HCT116 (cell line): ENCODE measurements at regions not wholly inside any gene's neighbourhood (a gene's known extent, or its start where the extent isn't known, plus 50 kb on each side); places are given as distances from the start of the nearest gene placed in this dataset.

ENCODE experiments used
- ATAC-seq: fragments of 200-7000 bp; cut with Tn5 transposase; 2 replicates; pipeline ENCODE4 v1.9.1; 2020; ENCODE audit warnings: mild to moderate bottlenecking, moderate library complexity
- BruUV-seq: library from RNA; stranded (reverse); fragments of 400-500 nt; replicated peaks from 2 replicates; lab custom pipeline; 2021; lab: Mats Ljungman, UMichigan
- CTCF ChIA-PET: fragments of 300-600 bp; sonication (Branson Sonifier 250); formaldehyde crosslinking; loops from one replicate; lab custom pipeline; 2021; ENCODE audit warnings: antibody characterized with exemption; lab: Charles Lee
- POLR2A ChIA-PET: fragments of 300-600, 350-600 bp; sonication (Branson Sonifier 250); formaldehyde crosslinking; loops from one replicate; lab custom pipeline; 2021; ENCODE audit warnings: antibody characterized with exemption; lab: Charles Lee
- RAD21 ChIA-PET, 2 experiments: fragments of 300-600 bp; sonication (Branson Sonifier 250); formaldehyde crosslinking; loops; one replicate each; lab custom pipeline; 2023; ENCODE audit warnings: low total read pairs in 2 of 2; ENCODE audit not compliant: uncharacterized antibody in 2 of 2, unreplicated experiment in 2 of 2, low non-redundant PET in 1 of 2; lab: Charles Lee
- DNase-seq: peaks from one replicate; pipeline ENCODE4 v3.0.0-alpha.2; 2010; ENCODE audit warnings: low read depth, low spot score
- H2AFZ ChIP-seq: fragments of 200-600 bp; shearing (Covaris generic), sonication (generic); 2 replicates; pipeline ENCODE4 v1.6.1; 2017; ENCODE audit warnings: low read depth, mixed run types, mixed read lengths, antibody characterized with exemption, low read length; ENCODE audit not compliant: poor library complexity, severe bottlenecking
- H3K27ac ChIP-seq: 2 replicates; pipeline ENCODE4 v1.5.1; 2012; ENCODE audit warnings: low read depth, low read length
- H3K27me3 ChIP-seq: fragments of 200-600 bp; sonication (generic); 2 replicates; pipeline ENCODE4 v1.6.1; 2016; ENCODE audit warnings: mixed run types, low read length, mixed read lengths; ENCODE audit not compliant: insufficient read depth
- H3K36me3 ChIP-seq, 2 experiments: fragments of 200-500 bp in 1 of 2; fragments of 200-600 bp in 1 of 2; sonication (Bioruptor generic) in 1 of 2; sonication (generic) in 1 of 2; 2 replicates each; pipeline versions ENCODE4 v1.5.1 to v1.6.1; 2014 to 2016; ENCODE audit warnings: low read length in 2 of 2, inconsistent platforms in 1 of 2, mixed read lengths in 1 of 2, mixed run types in 1 of 2; ENCODE audit not compliant: insufficient read depth in 2 of 2, control insufficient read depth in 1 of 2
- H3K4me1 ChIP-seq, 2 experiments: fragments of 200-600 bp in 1 of 2; sonication (generic) in 1 of 2; 2 replicates each; pipeline versions ENCODE4 v1.5.1 to v1.6.1; 2012 to 2017; ENCODE audit warnings: low read length in 2 of 2, inconsistent platforms in 1 of 2, mild to moderate bottlenecking in 1 of 2, mixed read lengths in 1 of 2, mixed run types in 1 of 2, moderate library complexity in 1 of 2; ENCODE audit not compliant: insufficient read depth in 2 of 2, control insufficient read depth in 1 of 2
- H3K4me2 ChIP-seq: fragments of 200-600 bp; sonication (generic); 2 replicates; pipeline ENCODE4 v1.6.1; 2017; ENCODE audit warnings: mixed run types, low read length, mixed read lengths
- H3K4me3 ChIP-seq, 2 experiments: fragments of 200-600 bp in 1 of 2; sonication (generic) in 1 of 2; replicated peaks in 1 of 2; 2 replicates each; pipeline ENCODE4 v1.5.1; 2011 to 2016; ENCODE audit warnings: low read length in 2 of 2, control low read depth in 1 of 2, low read depth in 1 of 2, mild to moderate bottlenecking in 1 of 2, mixed read lengths in 1 of 2, mixed run types in 1 of 2
- H3K79me2 ChIP-seq: fragments of 200-600 bp; sonication (generic); 2 replicates; pipeline ENCODE4 v1.6.1; 2017; ENCODE audit warnings: mild to moderate bottlenecking, mixed run types, low read length, moderate library complexity, mixed read lengths; ENCODE audit not compliant: insufficient read depth
- H3K9ac ChIP-seq: fragments of 200-600 bp; sonication (generic); 2 replicates; pipeline ENCODE4 v1.6.1; 2016; ENCODE audit warnings: low read length, mixed read lengths
- H3K9me2 ChIP-seq: fragments of 200-600 bp; sonication (generic), shearing (Covaris generic); 2 replicates; pipeline ENCODE4 v1.6.1; 2017; ENCODE audit warnings: mixed run types, mild to moderate bottlenecking, moderate library complexity; ENCODE audit not compliant: insufficient read depth
- H3K9me3 ChIP-seq, 2 experiments: fragments of 200-500 bp in 1 of 2; fragments of 200-600 bp in 1 of 2; sonication (Bioruptor generic) in 1 of 2; sonication (generic) in 1 of 2; 2 replicates each; pipeline ENCODE4 v1.6.1; 2014 to 2017; ENCODE audit warnings: low read length in 2 of 2, mixed read lengths in 2 of 2, inconsistent platforms in 1 of 2, low read depth in 1 of 2, mild to moderate bottlenecking in 1 of 2, mixed run types in 1 of 2, moderate library complexity in 1 of 2; ENCODE audit not compliant: control insufficient read depth in 1 of 2, insufficient read depth in 1 of 2
- H4K20me1 ChIP-seq: fragments of 200-600 bp; sonication (generic), shearing (Covaris generic); 2 replicates; pipeline ENCODE4 v1.6.1; 2017; ENCODE audit warnings: mixed run types, mild to moderate bottlenecking, moderate library complexity; ENCODE audit not compliant: insufficient read depth
- CBX3 ChIP-seq: IDR thresholded peaks from 2 replicates; pipeline ENCODE4 v1.6.1; 2012; ENCODE audit warnings: low read depth
- CTCF ChIP-seq, 3 experiments: fragments of 200-600 bp in 1 of 3; sonication (generic) in 1 of 3; IDR thresholded peaks in 2 of 3; conservative IDR thresholded peaks in 1 of 3; 2 replicates each; pipeline ENCODE4 v1.5.1; 2012 to 2017; ENCODE audit warnings: low read depth in 2 of 3, low read length in 2 of 3, antibody characterized with exemption in 1 of 3, borderline replicate concordance in 1 of 3, control low read depth in 1 of 3, mild to moderate bottlenecking in 1 of 3, mixed read lengths in 1 of 3, mixed run types in 1 of 3, moderate library complexity in 1 of 3; ENCODE audit not compliant: insufficient read depth in 1 of 3
- EGR1 ChIP-seq: IDR thresholded peaks from 2 replicates; pipeline ENCODE4 v1.6.1; 2012; ENCODE audit warnings: low read depth
- ELF1 ChIP-seq: IDR thresholded peaks from 2 replicates; pipeline ENCODE4 v1.6.1; 2012; ENCODE audit warnings: low read depth, borderline replicate concordance
- EZH2 ChIP-seq: fragments of 200-600 bp; sonication (generic); IDR thresholded peaks from 2 replicates; pipeline ENCODE4 v1.6.1; 2017; ENCODE audit warnings: antibody characterized with exemption, mixed run types
- EZH2phosphoT487 ChIP-seq: fragments of 200-600 bp; IDR thresholded peaks from 2 replicates; pipeline ENCODE4 v1.6.1; 2018; ENCODE audit warnings: antibody characterized with exemption, borderline replicate concordance
- JUND ChIP-seq: IDR thresholded peaks from 2 replicates; pipeline ENCODE4 v1.6.1; 2012
- RAD21 ChIP-seq: IDR thresholded peaks from 2 replicates; pipeline ENCODE4 v1.6.1; 2012; ENCODE audit warnings: low read depth, mild to moderate bottlenecking
- SIN3A ChIP-seq: IDR thresholded peaks from 2 replicates; pipeline ENCODE4 v1.6.1; 2012; ENCODE audit warnings: low read depth
- SP1 ChIP-seq: IDR thresholded peaks from 2 replicates; pipeline ENCODE4 v1.6.1; 2012; ENCODE audit warnings: low read depth
- SRF ChIP-seq: IDR thresholded peaks from 2 replicates; pipeline ENCODE4 v1.6.1; 2012; ENCODE audit warnings: low read depth
- TCF7L2 ChIP-seq: IDR thresholded peaks from 2 replicates; pipeline ENCODE4 v1.7.0; 2011; ENCODE audit warnings: borderline replicate concordance, inconsistent platforms; ENCODE audit not compliant: insufficient read depth, insufficient read length; ENCODE audit errors: extremely low read depth
- ZBTB33 ChIP-seq: IDR thresholded peaks from 2 replicates; pipeline ENCODE4 v1.6.1; 2011; ENCODE audit warnings: mild to moderate bottlenecking, low read length, moderate library complexity; ENCODE audit not compliant: insufficient replicate concordance; ENCODE audit errors: extremely low read depth
- ZNF274 ChIP-seq: fragments of 200-500 bp; sonication (Bioruptor generic); IDR thresholded peaks from 2 replicates; pipeline ENCODE4 v1.6.1; 2014; ENCODE audit warnings: mild to moderate bottlenecking, low read depth, low read length, inconsistent platforms
- intact Hi-C: fragments of 100-400 bp; cut with micrococcal nuclease; formaldehyde crosslinking; loops from 2 replicates; pipeline ENCODE4 v1.10.0; 2022
- TF ChIP-seq, protein P1 (sequence below): IDR thresholded peaks from 2 replicates; pipeline ENCODE4 v1.6.1; 2012

DNA sequence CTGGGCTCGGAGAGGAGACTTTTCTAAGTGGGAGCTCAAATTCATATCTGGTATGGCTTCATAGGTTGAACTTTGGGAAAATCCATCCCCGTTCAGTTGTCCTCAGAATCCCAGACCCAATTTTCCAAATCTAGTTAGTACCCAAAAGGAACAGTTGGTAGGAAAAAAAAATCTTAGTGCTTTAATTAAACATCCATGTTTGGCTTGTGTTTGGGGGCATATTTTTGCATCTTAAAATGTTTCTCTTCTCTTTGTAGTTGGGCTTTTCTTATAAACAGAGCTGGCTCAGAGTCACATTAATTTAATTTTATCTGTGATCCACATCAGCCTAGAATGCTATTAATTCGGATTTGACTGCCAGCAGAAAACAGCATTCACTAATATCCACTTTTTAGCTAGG is 165.9 kb downstream of the BUB3 start:
- Histone ChIP-seq H3K4me3 (no peak overlapping the region), H3K9ac (no peak overlapping the region), H3K9me2 (no peaks in the 10 kb centered on the region), H3K9me3 (no peaks in the 10 kb centered on the region), H4K20me1 (no peaks in the 10 kb centered on the region), H3K36me3 (no peaks in the 10 kb centered on the region), H3K79me2 (no peaks in the 10 kb centered on the region), H2AFZ (no peak overlapping the region), H3K4me2 (no peak overlapping the region), H3K4me1 (no peaks in the 10 kb centered on the region), H3K27me3 (no peaks in the 10 kb centered on the region), H3K27ac (no peak overlapping the region)
- ChIA-PET RAD21 (no interaction called here), CTCF (no interaction called here), POLR2A (no interaction called here)
- no peak for TF ChIP-seq EZH2phosphoT487
- no peak for TF ChIP-seq RAD21
- no peak for TF ChIP-seq TCF7L2
- no peak for TF ChIP-seq SRF
- TF ChIP-seq, protein P1, sequence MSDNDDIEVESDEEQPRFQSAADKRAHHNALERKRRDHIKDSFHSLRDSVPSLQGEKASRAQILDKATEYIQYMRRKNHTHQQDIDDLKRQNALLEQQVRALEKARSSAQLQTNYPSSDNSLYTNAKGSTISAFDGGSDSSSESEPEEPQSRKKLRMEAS: no peak
- no peak for TF ChIP-seq JUND
- TF ChIP-seq EZH2: no peak
- TF ChIP-seq EGR1: no peak
- no TSS peak for BruUV-seq
- intact Hi-C loops: no loop called here
- DNase-seq (no peak), ATAC-seq (no peak)

DNA sequence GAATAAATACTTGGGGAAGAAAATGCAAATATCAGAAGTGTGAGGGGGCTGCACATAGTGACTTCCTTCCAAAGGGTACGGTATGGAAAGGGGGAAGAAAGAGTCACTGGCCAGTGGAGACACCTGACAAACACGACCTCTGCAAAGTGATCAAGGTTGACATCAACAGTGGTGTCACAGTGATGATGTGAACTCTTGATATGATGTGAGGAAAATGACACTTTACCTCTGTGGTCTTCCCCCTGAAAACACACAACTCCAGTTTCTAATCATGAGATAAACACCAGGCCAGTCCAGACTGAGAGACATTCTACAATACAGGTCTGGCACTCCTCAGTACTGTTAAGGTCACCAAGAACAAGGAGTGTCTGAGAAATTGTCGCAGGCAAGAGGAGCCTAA is 169.7 kb downstream of the BUB3 start:
- intact Hi-C loops: no loop called here
- H3K27ac ChIP-seq: no peak overlapping the region
- H4K20me1 ChIP-seq: no peaks in the 10 kb centered on the region
- BruUV-seq: no TSS peak
- ATAC-seq (no peak), DNase-seq (no peak)
- H3K4me2 ChIP-seq: no peak overlapping the region
- H3K9me2 ChIP-seq: no peaks in the 10 kb centered on the region
- no peak for TF ChIP-seq SP1
- TF ChIP-seq SIN3A: no peak
- no peak for TF ChIP-seq CBX3
- no peak for TF ChIP-seq ZNF274
- TF ChIP-seq ZBTB33: no peak
- TF ChIP-seq ELF1: no peak
- no peak for TF ChIP-seq CTCF (IDR thresholded peaks at IDR 0.05 in 2 of 3, conservative IDR thresholded peaks at IDR 0.05 in 1 of 3; ENCODE audit: borderline replicate concordance in 1 of 3, insufficient read depth in 1 of 3, low read depth in 2 of 3, low read length in 2 of 3)
- H3K4me3 ChIP-seq: no peak overlapping the region
- no peaks in the 10 kb centered on the region for H3K4me1 ChIP-seq
- no peaks in the 10 kb centered on the region for H3K79me2 ChIP-seq
- no peaks in the 10 kb centered on the region for H3K27me3 ChIP-seq
- H3K9ac ChIP-seq: no peak overlapping the region
- H2AFZ ChIP-seq: no peak overlapping the region
- RAD21 ChIA-PET: no interaction called here
- H3K9me3 ChIP-seq: no peaks in the 10 kb centered on the region
- no peaks in the 10 kb centered on the region for H3K36me3 ChIP-seq
- POLR2A ChIA-PET: no interaction called here
- CTCF ChIA-PET: interaction anchor here (1.1 kb wide), 1 partner anchor 281 kb away, joined by 3 read pairs; no protein-coding TSS in a partner anchor
